HepG2 (cell line): ENCODE measurements at regions not wholly inside any gene's neighbourhood (a gene's known extent, or its start where the extent isn't known, plus 50 kb on each side); places are given as distances from the start of the nearest gene placed in this dataset.

Experiments used
- ARID5B ChIP-seq: IDR thresholded peaks from 2 replicates; pipeline ENCODE4 v1.4.0; 2020; ENCODE audit warnings: mild to moderate bottlenecking, missing genetic modification reagents
- ATF6 ChIP-seq: sonication (generic); formaldehyde crosslinking; conservative IDR thresholded peaks from 2 replicates; pipeline ENCODE4 v1.4.0; 2020; ENCODE audit warnings: missing genetic modification reagents
- EZH2 ChIP-seq: conservative IDR thresholded peaks from 2 replicates; pipeline ENCODE4 v1.6.1; 2012; ENCODE audit warnings: mild to moderate bottlenecking, low read depth, low read length, moderate library complexity
- GZF1 ChIP-seq: sonication (generic); formaldehyde crosslinking; IDR thresholded peaks from 2 replicates; pipeline ENCODE4 v1.5.1; 2020; ENCODE audit warnings: mild to moderate bottlenecking, missing genetic modification reagents
- HMGXB4 ChIP-seq, 2 experiments: sonication (generic) in 1 of 2; formaldehyde crosslinking in 1 of 2; IDR thresholded peaks; 2 replicates each; pipeline versions ENCODE4 v1.4.0 to v1.6.1; 2018 to 2020; ENCODE audit warnings: missing genetic modification reagents in 2 of 2, borderline replicate concordance in 1 of 2, low read depth in 1 of 2, mild to moderate bottlenecking in 1 of 2, missing biosample characterization in 1 of 2
- HOXA5 ChIP-seq: sonication (generic); formaldehyde crosslinking; IDR thresholded peaks from 2 replicates; pipeline ENCODE4 v1.4.0; 2020; ENCODE audit warnings: missing genetic modification reagents
- PHB2 ChIP-seq: fragments of 450-650 bp; IDR thresholded peaks from 2 replicates; pipeline ENCODE4 v1.6.1; 2018; ENCODE audit not compliant: partially characterized antibody
- RBAK ChIP-seq: sonication (generic); formaldehyde crosslinking; IDR thresholded peaks from 2 replicates; pipeline ENCODE4 v1.5.1; 2020; ENCODE audit warnings: mild to moderate bottlenecking, missing genetic modification reagents
- SKI ChIP-seq: fragments of 450-650 bp; IDR thresholded peaks from one replicate; pipeline ENCODE4 v1.6.1; 2018; ENCODE audit warnings: mild to moderate bottlenecking; ENCODE audit not compliant: partially characterized antibody
- SMAD9 ChIP-seq: sonication (generic); formaldehyde crosslinking; IDR thresholded peaks from 2 replicates; pipeline ENCODE4 v1.5.1; 2020; ENCODE audit warnings: mild to moderate bottlenecking, missing genetic modification reagents
- SYNCRIP ChIP-seq: fragments of 200-400 bp; formaldehyde crosslinking; IDR thresholded peaks from 2 replicates; pipeline ENCODE4 v1.6.1; 2018; ENCODE audit warnings: mild to moderate bottlenecking, low read depth, low read length; ENCODE audit not compliant: insufficient read depth
- TCF12 ChIP-seq, 2 experiments: fragments of 450-650 bp in 1 of 2; sonication (generic) in 1 of 2; formaldehyde crosslinking in 1 of 2; IDR thresholded peaks; 2 replicates each; pipeline versions ENCODE4 v1.6.1 to v1.8.0; 2017 to 2022; ENCODE audit warnings: antibody characterized with exemption in 1 of 2, mild to moderate bottlenecking in 1 of 2, missing genetic modification reagents in 1 of 2, moderate library complexity in 1 of 2
- U2AF1 ChIP-seq: fragments of 200-400 bp; formaldehyde crosslinking; optimal IDR thresholded peaks from 2 replicates; pipeline ENCODE3; 2017; ENCODE audit warnings: mild to moderate bottlenecking, low read depth, low read length
- ZBTB49 ChIP-seq: sonication (generic); formaldehyde crosslinking; IDR thresholded peaks from 2 replicates; pipeline ENCODE4 v1.4.0; 2020; ENCODE audit warnings: missing genetic modification reagents, borderline replicate concordance
- ZNF251 ChIP-seq: sonication (generic); formaldehyde crosslinking; IDR thresholded peaks from 2 replicates; pipeline ENCODE4 v1.9.0; 2021; ENCODE audit warnings: mild to moderate bottlenecking, missing genetic modification reagents
- ZNF275 ChIP-seq: sonication (generic); formaldehyde crosslinking; IDR thresholded peaks from 2 replicates; pipeline ENCODE4 v1.8.0; 2022; ENCODE audit warnings: missing genetic modification reagents, mild to moderate bottlenecking, inconsistent platforms, borderline replicate concordance
- ZNF792 ChIP-seq: IDR thresholded peaks from 2 replicates; pipeline ENCODE4 v1.6.1; 2016

GRCh38 chr2:145752091-145752806, 1232.3 kb upstream of the ZEB2 start (continued):
- TF ChIP-seq EZH2 (no peak), ZBTB49 (CRISPR knock-in tag) (no peak), ZNF792 (CRISPR knock-in tag) (0 out of 2 replicates have a peak, but pooled peaks have one; percentile 32), SKI (no peak), ZNF251 (CRISPR knock-in tag) (no peak), HMGXB4 (CRISPR knock-in tag; IDR thresholded peaks at IDR 0.05; ENCODE audit: borderline replicate concordance in 1 of 2, low read depth in 1 of 2) (peak in 1 of 2 experiments; percentile 72; a peak in 1 of 4 replicates), RBAK (CRISPR knock-in tag) (no peak), SYNCRIP (no peak), TCF12 (IDR thresholded peaks at IDR 0.05) (no peak), TCF12 (CRISPR knock-in tag; IDR thresholded peaks at IDR 0.05) (no peak), GZF1 (CRISPR knock-in tag) (no peak), SMAD9 (CRISPR knock-in tag) (no peak), HOXA5 (CRISPR knock-in tag) (0 out of 2 replicates have a peak, but pooled peaks have one; percentile 29), U2AF1 (no peak), ZNF275 (CRISPR knock-in tag) (no peak), ARID5B (CRISPR knock-in tag) (peak; percentile 70), PHB2 (no peak), ATF6 (CRISPR knock-in tag) (no peak)
